AG04450 (cell line): ENCODE measurements at regions not wholly inside any gene's neighbourhood (a gene's known extent, or its start where the extent isn't known, plus 50 kb on each side); places are given as distances from the start of the nearest gene placed in this dataset.

Experiments used
- CTCF ChIA-PET: fragments of 300-600, 350-600 bp; formaldehyde crosslinking; extraction: SDS; loops from one replicate; lab custom pipeline; 2022; ENCODE audit warnings: antibody characterized with exemption, inconsistent platforms; lab: Charles Lee
- POLR2A ChIA-PET: fragments of 350-600 bp; formaldehyde crosslinking; extraction: SDS; loops from one replicate; lab custom pipeline; 2021; ENCODE audit warnings: antibody characterized with exemption, inconsistent platforms; lab: Yijun Ruan, JAX
- DNase-seq: peaks from one replicate; pipeline ENCODE4 v3.0.0-alpha.2; 2011; ENCODE audit warnings: low read depth, low spot score
- H3K27ac ChIP-seq: one replicate; pipeline ENCODE4 v1.5.1; 2012; ENCODE audit warnings: low read depth, low read length, control low read depth
- H3K27me3 ChIP-seq: one replicate; pipeline ENCODE4 v1.6.0; 2012; ENCODE audit warnings: low read length; ENCODE audit not compliant: control insufficient read depth, insufficient read depth
- H3K4me3 ChIP-seq: 2 replicates; pipeline ENCODE4 v1.5.1; 2011; ENCODE audit warnings: mild to moderate bottlenecking, low read depth, low read length, control low read depth
- H3K9me3 ChIP-seq: 2 replicates; pipeline ENCODE4 v1.5.1; 2012; ENCODE audit warnings: low read length; ENCODE audit not compliant: control insufficient read depth, insufficient read depth
- CTCF ChIP-seq: IDR thresholded peaks from 2 replicates; pipeline ENCODE4 v1.5.1; 2011; ENCODE audit warnings: low read depth, low read length, control low read depth, inconsistent platforms

GRCh38 chrX:39157006-39157405 is 355.7 kb downstream of the MID1IP1 start:
- H3K4me3 ChIP-seq = no peak overlapping the region
- no peak for DNase-seq
- no peak for TF ChIP-seq CTCF
- no peaks in the 10 kb centered on the region for H3K9me3 ChIP-seq
- POLR2A ChIA-PET = no interaction called here
- no peak overlapping the region for H3K27ac ChIP-seq
- CTCF ChIA-PET = interaction anchor here (1.7 kb wide), 1 partner anchor 7 kb away, joined by 7 read pairs; no protein-coding TSS in a partner anchor
- no peaks in the 10 kb centered on the region for H3K27me3 ChIP-seq

- Histone ChIP-seq H3K4me3 (no peak overlapping the region), H3K9me3 (no peaks in the 10 kb centered on the region), H3K27me3 (no peaks in the 10 kb centered on the region), H3K27ac (no peak overlapping the region)
- CTCF ChIA-PET = interaction anchor here (1.7 kb wide), 1 partner anchor 8 kb away, joined by 7 read pairs; no protein-coding TSS in a partner anchor
- DNase-seq = no peak
- POLR2A ChIA-PET = no interaction called here
- TF ChIP-seq CTCF = no peak
Measured at GRCh38 chrX:39157796-39158195, 356.5 kb downstream of the MID1IP1 start.

GRCh38 chrX:39158801-39159657 is 357.8 kb downstream of the MID1IP1 start:
- H3K27ac ChIP-seq = no peak overlapping the region
- no peak for DNase-seq
- TF ChIP-seq CTCF = no peak
- no peaks in the 10 kb centered on the region for H3K9me3 ChIP-seq
- POLR2A ChIA-PET = no interaction called here
- CTCF ChIA-PET = interaction anchor here (1.6 to 1.7 kb wide), 2 partner anchors 9 to 10 kb away, joined by 6 to 7 read pairs; no protein-coding TSS in a partner anchor
- no peak overlapping the region for H3K4me3 ChIP-seq
- H3K27me3 ChIP-seq = no peaks in the 10 kb centered on the region

- no peak for TF ChIP-seq CTCF
- no peaks in the 10 kb centered on the region for H3K9me3 ChIP-seq
- CTCF ChIA-PET = interaction anchor here (0.6 to 1.6 kb wide), 2 partner anchors 11 to 74 kb away, joined by 4 to 6 read pairs; no protein-coding TSS in a partner anchor
- H3K27ac ChIP-seq = no peak overlapping the region
- no peaks in the 10 kb centered on the region for H3K27me3 ChIP-seq
- POLR2A ChIA-PET = interaction anchor here (0.7 kb wide), 1 partner anchor 37 kb away, joined by 4 read pairs; no protein-coding TSS in a partner anchor
- H3K4me3 ChIP-seq = no peak overlapping the region
- DNase-seq = no peak
Measured at GRCh38 chrX:39159921-39160507, 358.8 kb downstream of the MID1IP1 start.
